PFSK-1 (cell line): ENCODE measurements at regions not wholly inside any gene's neighbourhood (a gene's known extent, or its start where the extent isn't known, plus 50 kb on each side); places are given as distances from the start of the nearest gene placed in this dataset.

Experiments
- FOXP2 ChIP-seq: optimal IDR thresholded peaks from 2 replicates; pipeline ENCODE3; 2011; ENCODE audit warnings: borderline replicate concordance, control low read depth, inconsistent platforms; ENCODE audit not compliant: insufficient read depth; ENCODE audit errors: extremely low read length, extremely low read depth
- POLR2AphosphoS5 ChIP-seq: IDR thresholded peaks from 2 replicates; pipeline ENCODE4 v1.6.1; 2012; ENCODE audit warnings: low read depth, mild to moderate bottlenecking, control low read depth, low read length, moderate library complexity
- SIN3A ChIP-seq: IDR thresholded peaks from 2 replicates; pipeline ENCODE4 v1.6.1; 2012; ENCODE audit warnings: mild to moderate bottlenecking, low read length, moderate library complexity, borderline replicate concordance; ENCODE audit not compliant: insufficient read depth
- TAF1 ChIP-seq: IDR thresholded peaks from 2 replicates; pipeline ENCODE4 v1.6.1; 2012; ENCODE audit warnings: low read length, control low read depth, borderline replicate concordance; ENCODE audit not compliant: insufficient read depth
- TF ChIP-seq, protein P1 (sequence below), 2 experiments: IDR thresholded peaks; 2 replicates each; pipeline versions ENCODE4 v1.6.1 to v1.8.0; 2011 to 2012; ENCODE audit warnings: low read depth in 2 of 2, low read length in 2 of 2, control low read depth in 1 of 2, inconsistent platforms in 1 of 2, mild to moderate bottlenecking in 1 of 2, moderate library complexity in 1 of 2; ENCODE audit not compliant: insufficient read depth in 1 of 2

DNA sequence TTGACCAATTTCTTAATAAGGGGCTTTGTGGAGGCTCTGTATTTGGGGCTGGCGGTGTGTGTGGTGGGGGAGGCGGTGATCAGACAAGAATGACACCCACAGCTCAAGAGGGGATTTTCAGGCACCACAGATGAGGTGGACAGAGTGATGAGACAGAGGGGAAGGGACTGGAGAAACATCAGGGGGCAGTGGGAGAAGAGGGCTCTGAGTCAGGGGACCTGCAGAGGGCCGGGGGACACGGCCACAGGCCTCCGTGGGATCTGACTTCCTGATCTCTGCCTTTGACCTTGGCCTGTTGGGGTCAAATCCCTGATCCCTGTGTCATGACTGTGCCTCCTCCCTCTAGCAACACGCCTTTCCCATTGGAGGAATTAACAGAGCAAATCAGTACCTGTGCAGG lies 197.7 kb downstream of the C9orf50 start:
- TF ChIP-seq POLR2AphosphoS5 (no peak), SIN3A (no peak), TAF1 (no peak), FOXP2 (no peak)
- TF ChIP-seq, protein P1, sequence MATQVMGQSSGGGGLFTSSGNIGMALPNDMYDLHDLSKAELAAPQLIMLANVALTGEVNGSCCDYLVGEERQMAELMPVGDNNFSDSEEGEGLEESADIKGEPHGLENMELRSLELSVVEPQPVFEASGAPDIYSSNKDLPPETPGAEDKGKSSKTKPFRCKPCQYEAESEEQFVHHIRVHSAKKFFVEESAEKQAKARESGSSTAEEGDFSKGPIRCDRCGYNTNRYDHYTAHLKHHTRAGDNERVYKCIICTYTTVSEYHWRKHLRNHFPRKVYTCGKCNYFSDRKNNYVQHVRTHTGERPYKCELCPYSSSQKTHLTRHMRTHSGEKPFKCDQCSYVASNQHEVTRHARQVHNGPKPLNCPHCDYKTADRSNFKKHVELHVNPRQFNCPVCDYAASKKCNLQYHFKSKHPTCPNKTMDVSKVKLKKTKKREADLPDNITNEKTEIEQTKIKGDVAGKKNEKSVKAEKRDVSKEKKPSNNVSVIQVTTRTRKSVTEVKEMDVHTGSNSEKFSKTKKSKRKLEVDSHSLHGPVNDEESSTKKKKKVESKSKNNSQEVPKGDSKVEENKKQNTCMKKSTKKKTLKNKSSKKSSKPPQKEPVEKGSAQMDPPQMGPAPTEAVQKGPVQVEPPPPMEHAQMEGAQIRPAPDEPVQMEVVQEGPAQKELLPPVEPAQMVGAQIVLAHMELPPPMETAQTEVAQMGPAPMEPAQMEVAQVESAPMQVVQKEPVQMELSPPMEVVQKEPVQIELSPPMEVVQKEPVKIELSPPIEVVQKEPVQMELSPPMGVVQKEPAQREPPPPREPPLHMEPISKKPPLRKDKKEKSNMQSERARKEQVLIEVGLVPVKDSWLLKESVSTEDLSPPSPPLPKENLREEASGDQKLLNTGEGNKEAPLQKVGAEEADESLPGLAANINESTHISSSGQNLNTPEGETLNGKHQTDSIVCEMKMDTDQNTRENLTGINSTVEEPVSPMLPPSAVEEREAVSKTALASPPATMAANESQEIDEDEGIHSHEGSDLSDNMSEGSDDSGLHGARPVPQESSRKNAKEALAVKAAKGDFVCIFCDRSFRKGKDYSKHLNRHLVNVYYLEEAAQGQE (IDR thresholded peaks at IDR 0.05; ENCODE audit: insufficient read depth in 1 of 2, low read depth in 2 of 2, low read length in 2 of 2), result no peak
